ENCODE measurements at regions not wholly inside any gene's neighbourhood (a gene's known extent, or its start where the extent isn't known, plus 50 kb on each side); places are given as distances from the start of the nearest gene placed in this dataset.

- Histone ChIP-seq H3K4me1 (replicated peaks in 1 of 2; ENCODE audit: control insufficient read depth in 2 of 2, insufficient read depth in 2 of 2, low read length in 2 of 2) (no peaks in the 10 kb centered on the region; a peak in 1 of 5 replicates), H3K9me1 (ENCODE audit: control insufficient read depth, insufficient read depth, low read length) (no peaks in the 10 kb centered on the region), H3K36me3 (ENCODE audit: control insufficient read depth, insufficient read depth, low read length) (no peaks in the 10 kb centered on the region), H3K9me3 (replicated peaks; ENCODE audit: control insufficient read depth, insufficient read depth, low read depth, low read length) (no peaks in the 10 kb centered on the region), H4K20me1 (replicated peaks; ENCODE audit: control insufficient read depth, insufficient read depth, low read length) (no peaks in the 10 kb centered on the region), H3K4me2 (ENCODE audit: insufficient read depth, low read length) (no peak overlapping the region), H2AFZ (ENCODE audit: low read depth, low read length) (no peak overlapping the region), H3K27ac (ENCODE audit: extremely low read depth, low read depth, low read length) (no peak overlapping the region), H3K4me3 (no peak overlapping the region), H3K27me3 (ENCODE audit: control insufficient read depth in 2 of 2, insufficient read depth in 2 of 2, low read length in 2 of 2) (peaks cover 0 to 6% of the 10 kb centered on the region in 2 experiments; a peak in 1 of 5 replicates), H3K9ac (ENCODE audit: insufficient read depth in 1 of 2, low read depth in 2 of 2, low read length in 2 of 2) (no peak overlapping the region), H3K79me2 (ENCODE audit: control insufficient read depth, insufficient read depth, low read length) (no peaks in the 10 kb centered on the region)
- intact Hi-C loops (cut with micrococcal nuclease): no loop called here
- in situ Hi-C loops (cut with MboI): no loop called here
- DNase-seq (ENCODE audit: extremely low read depth in 1 of 4, low spot score in 3 of 4): no peak
- FAIRE-seq: no peak
- 0% methylated on average over 3 of the region's 3 CpGs for WGBS (ENCODE audit: insufficient coverage, low coverage, missing lambda C conversion rate)
- no peak for ATAC-seq
- TF ChIP-seq FOXJ3 (CRISPR knock-in tag; IDR thresholded peaks at IDR 0.05): no peak
- no peak for TF ChIP-seq NELFE (IDR thresholded peaks at IDR 0.05; ENCODE audit: insufficient read depth, insufficient read length)
- no peak for TF ChIP-seq PML (IDR thresholded peaks at IDR 0.05; ENCODE audit: low read length)
- no peak for TF ChIP-seq CBX8 (IDR thresholded peaks at IDR 0.05; ENCODE audit: borderline replicate concordance, extremely low read depth, low read depth, low read length, poor library complexity, severe bottlenecking)
- TF ChIP-seq NONO (IDR thresholded peaks at IDR 0.05; ENCODE audit: low read depth in 2 of 2, low read length in 1 of 2): no peak
- TF ChIP-seq E4F1 (CRISPR knock-in tag; IDR thresholded peaks at IDR 0.05; ENCODE audit: borderline replicate concordance): no peak
- peak; percentile 97 for TF ChIP-seq ZNF512 (tag; IDR thresholded peaks at IDR 0.05)
- no peak for TF ChIP-seq ZFP36 (IDR thresholded peaks at IDR 0.05; ENCODE audit: low read depth, low read length, partially characterized antibody)
- no TSS peak for BruUV-seq (replicated peaks)
- POLR2A ChIA-PET: no interaction called here
- CTCF ChIA-PET (ENCODE audit: low intra/inter-chr PET ratio): no interaction called here
Measured at GRCh38 chr12:115323223-115323905, 639.4 kb upstream of the TBX3 start.

Measured in K562 (cell line).